H9 (cell line): ENCODE measurements at regions not wholly inside any gene's neighbourhood (a gene's known extent, or its start where the extent isn't known, plus 50 kb on each side); places are given as distances from the start of the nearest gene placed in this dataset.

Experiments
- DNase-seq: peaks from one replicate; pipeline ENCODE4 v3.0.0-alpha.2; 2017
- H2AFZ ChIP-seq: one replicate; pipeline ENCODE4 v1.6.1; 2013; ENCODE audit warnings: mild to moderate bottlenecking, low read length, control low read depth, moderate library complexity
- H2AK5ac ChIP-seq: 2 replicates; pipeline ENCODE4 v1.6.1; 2013; ENCODE audit warnings: low read length, control low read depth, mixed read lengths; ENCODE audit not compliant: insufficient read length
- H2BK120ac ChIP-seq: one replicate; pipeline ENCODE4 v1.6.1; 2013; ENCODE audit warnings: low read depth, mild to moderate bottlenecking, low read length, control low read depth, inconsistent platforms; ENCODE audit not compliant: poor library complexity, severe bottlenecking
- H2BK12ac ChIP-seq: 2 replicates; pipeline ENCODE4 v1.6.1; 2013; ENCODE audit warnings: low read length, control low read depth, mixed read lengths, low read depth; ENCODE audit not compliant: insufficient read length
- H2BK15ac ChIP-seq: 2 replicates; pipeline ENCODE4 v1.6.1; 2013; ENCODE audit warnings: low read depth, low read length, control low read depth
- H2BK20ac ChIP-seq: one replicate; pipeline ENCODE4 v1.6.1; 2013; ENCODE audit warnings: low read depth, mild to moderate bottlenecking, low read length, control low read depth, inconsistent platforms; ENCODE audit not compliant: poor library complexity, severe bottlenecking
- H2BK5ac ChIP-seq: 2 replicates; pipeline ENCODE4 v1.6.1; 2013; ENCODE audit warnings: low read length, control low read depth, mixed read lengths; ENCODE audit not compliant: insufficient read length
- H3K14ac ChIP-seq: 2 replicates; pipeline ENCODE4 v1.6.1; 2013; ENCODE audit warnings: low read length, control low read depth; ENCODE audit not compliant: insufficient read depth
- H3K18ac ChIP-seq: 2 replicates; pipeline ENCODE4 v1.6.1; 2013; ENCODE audit warnings: low read depth, mild to moderate bottlenecking, mixed read lengths, low read length, control low read depth; ENCODE audit not compliant: insufficient read length
- H3K23ac ChIP-seq: 2 replicates; pipeline ENCODE4 v1.6.1; 2013; ENCODE audit warnings: low read length, control low read depth, mixed read lengths, low read depth; ENCODE audit not compliant: insufficient read length
- H3K23me2 ChIP-seq: 2 replicates; pipeline ENCODE4 v1.6.1; 2013; ENCODE audit warnings: low read depth, mild to moderate bottlenecking, mixed read lengths, low read length, control low read depth; ENCODE audit not compliant: insufficient read length, poor library complexity, severe bottlenecking
- H3K27ac ChIP-seq: 2 replicates; pipeline ENCODE4 v1.5.1; 2013; ENCODE audit warnings: low read length, control low read depth, mixed read lengths, low read depth; ENCODE audit not compliant: insufficient read length
- H3K27me3 ChIP-seq: 2 replicates; pipeline ENCODE4 v1.6.1; 2013; ENCODE audit warnings: low read length, control low read depth, inconsistent platforms; ENCODE audit not compliant: insufficient read depth
- H3K4ac ChIP-seq: 2 replicates; pipeline ENCODE4 v1.6.1; 2013; ENCODE audit warnings: low read depth, mild to moderate bottlenecking, control low read depth, inconsistent platforms, low read length, moderate library complexity
- H3K4me1 ChIP-seq: 2 replicates; pipeline ENCODE4 v1.6.1; 2013; ENCODE audit warnings: low read length, control low read depth, inconsistent platforms; ENCODE audit not compliant: insufficient read depth
- H3K4me2 ChIP-seq: 2 replicates; pipeline ENCODE4 v1.6.1; 2013; ENCODE audit warnings: low read length, control low read depth, mixed read lengths; ENCODE audit not compliant: insufficient read length, insufficient read depth
- H3K56ac ChIP-seq: 2 replicates; pipeline ENCODE4 v1.6.1; 2013; ENCODE audit warnings: low read depth, mild to moderate bottlenecking, mixed read lengths, low read length, control low read depth; ENCODE audit not compliant: insufficient read length
- H3K79me1 ChIP-seq: 2 replicates; pipeline ENCODE4 v1.6.1; 2013; ENCODE audit warnings: low read depth, mild to moderate bottlenecking, moderate library complexity, low read length, control low read depth, inconsistent platforms; ENCODE audit not compliant: insufficient read depth, poor library complexity, severe bottlenecking
- H3K79me2 ChIP-seq: 2 replicates; pipeline ENCODE4 v1.6.1; 2013; ENCODE audit warnings: low read length, control low read depth, inconsistent platforms; ENCODE audit not compliant: insufficient read depth
- H3K9ac ChIP-seq: 2 replicates; pipeline ENCODE4 v1.6.1; 2013; ENCODE audit warnings: low read length, control low read depth, mixed read lengths; ENCODE audit not compliant: insufficient read length; ENCODE audit errors: extremely low read depth
- H3K9me3 ChIP-seq: one replicate; pipeline ENCODE4 v1.6.1; 2013; ENCODE audit warnings: low read depth, low read length, inconsistent platforms; ENCODE audit not compliant: control insufficient read depth
- H3T11ph ChIP-seq: one replicate; pipeline ENCODE4 v1.6.1; 2013; ENCODE audit warnings: mild to moderate bottlenecking, low read length, control low read depth, inconsistent platforms
- H4K20me1 ChIP-seq: one replicate; pipeline ENCODE4 v1.6.1; 2013; ENCODE audit not compliant: control insufficient read depth, insufficient read length, insufficient read depth
- H4K5ac ChIP-seq: 2 replicates; pipeline ENCODE4 v1.6.1; 2013; ENCODE audit warnings: low read depth, mild to moderate bottlenecking, mixed read lengths, low read length, control low read depth; ENCODE audit not compliant: insufficient read length
- H4K8ac ChIP-seq: replicated peaks from 2 replicates; pipeline ENCODE4 v1.6.1; 2013; ENCODE audit warnings: low read length, control low read depth, mixed read lengths, low read depth; ENCODE audit not compliant: insufficient read length
- H4K91ac ChIP-seq: 2 replicates; pipeline ENCODE4 v1.6.1; 2013; ENCODE audit warnings: low read depth, mild to moderate bottlenecking, moderate library complexity, mixed read lengths, low read length, control low read depth; ENCODE audit not compliant: insufficient read length
- H3K27ac Mint-ChIP-seq, 3 experiments: 2 replicates in 2 of 3; 3 replicates in 1 of 3; pipeline ENCODE4 v1.8.0; 2020 to 2021; ENCODE audit warnings: mixed read lengths in 3 of 3, mild to moderate bottlenecking in 1 of 3, moderate library complexity in 1 of 3
- H3K27me3 Mint-ChIP-seq: 2 replicates; pipeline ENCODE4 v1.8.0; 2021; ENCODE audit warnings: low read depth, mild to moderate bottlenecking, moderate library complexity, mixed read lengths
- H3K36me3 Mint-ChIP-seq, 3 experiments: 2 replicates in 2 of 3; 3 replicates in 1 of 3; pipeline ENCODE4 v1.8.0; 2020 to 2021; ENCODE audit warnings: low read depth in 3 of 3, mixed read lengths in 3 of 3; ENCODE audit not compliant: insufficient read depth in 1 of 3
- H3K4me1 Mint-ChIP-seq, 2 experiments: 2 replicates each; pipeline ENCODE4 v1.8.0; 2020; ENCODE audit warnings: mixed read lengths in 2 of 2
- H3K4me3 Mint-ChIP-seq, 2 experiments: 2 replicates in 1 of 2; 3 replicates in 1 of 2; pipeline ENCODE4 v1.8.0; 2020 to 2021; ENCODE audit warnings: mild to moderate bottlenecking in 2 of 2, mixed read lengths in 2 of 2, moderate library complexity in 1 of 2
- H3K9me3 Mint-ChIP-seq, 2 experiments: 2 replicates in 1 of 2; 3 replicates in 1 of 2; pipeline ENCODE4 v1.8.0; 2020; ENCODE audit warnings: mild to moderate bottlenecking in 2 of 2, mixed read lengths in 2 of 2, moderate library complexity in 1 of 2
- WGBS: extraction: QIAGEN DNeasy Blood & Tissue Kit; methylation state at CpG from one replicate; pipeline ENCODE4 v1.1.7; 2013; ENCODE audit warnings: missing lambda C conversion rate, low lambda C conversion rate, mixed read lengths; ENCODE audit not compliant: insufficient read length; ENCODE audit errors: extremely low coverage; 5-methylcytosine and 5-hydroxymethylcytosine counted together
- TF ChIP-seq, protein P1 (sequence below): fragments of 200-600 bp; sonication (generic); conservative IDR thresholded peaks from 3 replicates; pipeline ENCODE4 v1.8.0; 2021; ENCODE audit warnings: antibody characterized with exemption, mild to moderate bottlenecking

DNA sequence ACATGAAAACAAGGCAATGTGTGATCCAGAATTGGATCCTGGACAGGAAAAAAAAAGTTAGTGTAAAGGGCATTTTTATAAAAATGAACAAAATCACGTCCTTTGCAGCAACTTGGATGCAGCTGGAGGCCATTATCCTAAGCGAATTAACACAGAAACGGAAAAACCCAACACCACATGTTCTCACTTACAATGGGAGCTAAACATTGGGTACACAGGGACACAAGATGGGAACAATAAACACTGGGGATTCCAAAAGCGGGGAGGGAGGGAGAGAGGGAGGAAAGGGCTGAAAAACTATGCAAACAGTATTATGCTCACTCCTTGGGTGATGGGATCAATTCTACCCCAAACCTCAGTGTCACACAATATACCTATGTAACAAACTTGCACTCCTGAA lies 91.4 kb upstream of the BTBD3 start:
- H3K9me3 Mint-ChIP-seq = peaks cover 0 to 4% of the 10 kb centered on the region in 2 experiments; a peak in 3 of 5 replicates
- Histone ChIP-seq H3K9me3 (no peaks in the 10 kb centered on the region), H3K14ac (no peak overlapping the region), H4K91ac (no peak overlapping the region), H3K9ac (no peak overlapping the region), H3K4me2 (no peak overlapping the region), H3K79me2 (no peaks in the 10 kb centered on the region), H2AFZ (no peak overlapping the region), H3K4ac (no peak overlapping the region), H2AK5ac (no peak overlapping the region), H4K8ac (no peak overlapping the region), H3K79me1 (no peaks in the 10 kb centered on the region), H3K23me2 (no peaks in the 10 kb centered on the region), H3K56ac (no peak overlapping the region), H3T11ph (no peak overlapping the region), H2BK5ac (no peak overlapping the region), H3K27ac (no peak overlapping the region), H4K5ac (no peak overlapping the region), H2BK15ac (no peak overlapping the region), H3K18ac (no peak overlapping the region), H2BK12ac (no peak overlapping the region), H3K4me1 (no peaks in the 10 kb centered on the region), H3K23ac (no peak overlapping the region), H4K20me1 (no peaks in the 10 kb centered on the region), H3K27me3 (peaks cover 7% of the 10 kb centered on the region; the same call in 1 of the 2 replicates), H2BK20ac (no peak overlapping the region), H2BK120ac (no peak overlapping the region)
- no peaks in the 10 kb centered on the region for H3K36me3 Mint-ChIP-seq
- no peak overlapping the region for H3K4me3 Mint-ChIP-seq
- H3K4me1 Mint-ChIP-seq = peaks cover 3 to 6% of the 10 kb centered on the region in 2 experiments; a peak in 2 of 4 replicates
- H3K27ac Mint-ChIP-seq = no peak overlapping the region
- no CpG with 5 or more reads among the region's 4 CpGs for WGBS
- DNase-seq = no peak
- TF ChIP-seq, protein P1, sequence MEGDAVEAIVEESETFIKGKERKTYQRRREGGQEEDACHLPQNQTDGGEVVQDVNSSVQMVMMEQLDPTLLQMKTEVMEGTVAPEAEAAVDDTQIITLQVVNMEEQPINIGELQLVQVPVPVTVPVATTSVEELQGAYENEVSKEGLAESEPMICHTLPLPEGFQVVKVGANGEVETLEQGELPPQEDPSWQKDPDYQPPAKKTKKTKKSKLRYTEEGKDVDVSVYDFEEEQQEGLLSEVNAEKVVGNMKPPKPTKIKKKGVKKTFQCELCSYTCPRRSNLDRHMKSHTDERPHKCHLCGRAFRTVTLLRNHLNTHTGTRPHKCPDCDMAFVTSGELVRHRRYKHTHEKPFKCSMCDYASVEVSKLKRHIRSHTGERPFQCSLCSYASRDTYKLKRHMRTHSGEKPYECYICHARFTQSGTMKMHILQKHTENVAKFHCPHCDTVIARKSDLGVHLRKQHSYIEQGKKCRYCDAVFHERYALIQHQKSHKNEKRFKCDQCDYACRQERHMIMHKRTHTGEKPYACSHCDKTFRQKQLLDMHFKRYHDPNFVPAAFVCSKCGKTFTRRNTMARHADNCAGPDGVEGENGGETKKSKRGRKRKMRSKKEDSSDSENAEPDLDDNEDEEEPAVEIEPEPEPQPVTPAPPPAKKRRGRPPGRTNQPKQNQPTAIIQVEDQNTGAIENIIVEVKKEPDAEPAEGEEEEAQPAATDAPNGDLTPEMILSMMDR = no peak
- peaks cover 44% of the 10 kb centered on the region for H3K27me3 Mint-ChIP-seq
